Uterus (tissue), 3 donors: ENCODE measurements at regions not wholly inside any gene's neighbourhood (a gene's known extent, or its start where the extent isn't known, plus 50 kb on each side); places are given as distances from the start of the nearest gene placed in this dataset.

Experiments used
- DNase-seq, 2 donors: peaks; one replicate each; pipeline ENCODE4 v3.0.0-alpha.2; 2019 to 2020
- H3K27ac ChIP-seq, 2 donors: fragments of 200-600 bp; sonication (generic); 1 replicate in 1 of 2; 2 replicates in 1 of 2; pipeline ENCODE4 v1.5.1; 2016 to 2018
- H3K27me3 ChIP-seq, 2 donors: fragments of 200-600 bp; sonication (generic); one replicate each; pipeline ENCODE4 v1.5.1; 2018 to 2019; ENCODE audit warnings: control low read depth in 1 of 2
- H3K36me3 ChIP-seq, 2 donors: fragments of 200-600 bp; sonication (generic); one replicate each; pipeline ENCODE4 v1.5.1; 2019; ENCODE audit warnings: control low read depth in 1 of 2
- H3K4me1 ChIP-seq, 2 donors: fragments of 200-600 bp; sonication (generic); one replicate each; pipeline ENCODE4 v1.5.1; 2018 to 2019; ENCODE audit warnings: control low read depth in 1 of 2
- H3K4me3 ChIP-seq, 2 donors: fragments of 200-600 bp; sonication (generic); 1 replicate in 1 of 2; 2 replicates in 1 of 2; pipeline ENCODE4 v1.5.1; 2018 to 2019; ENCODE audit warnings: mild to moderate bottlenecking in 1 of 2
- H3K9me3 ChIP-seq, 2 donors: fragments of 200-600 bp; sonication (generic); one replicate each; pipeline ENCODE4 v1.5.1; 2019; ENCODE audit warnings: control low read depth in 1 of 2
- CTCF ChIP-seq, 4 experiments: fragments of 200-600 bp in 2 of 4; fragments of 450-650 bp in 2 of 4; sonication (generic) in 2 of 4; IDR thresholded peaks; one replicate each; pipeline ENCODE4 v1.5.1; 2016 to 2019; ENCODE audit warnings: antibody characterized with exemption in 4 of 4, mild to moderate bottlenecking in 2 of 4, moderate library complexity in 1 of 4
- POLR2A ChIP-seq, 2 donors: fragments of 450-650 bp; IDR thresholded peaks; one replicate each; pipeline ENCODE4 v1.6.1; 2016; ENCODE audit warnings: antibody characterized with exemption in 2 of 2, mild to moderate bottlenecking in 1 of 2, moderate library complexity in 1 of 2
- intact Hi-C: fragments of 100-400 bp; cut with DNase I; formaldehyde crosslinking; loops from one replicate; pipeline ENCODE4 v1.15.1; 2023; ENCODE audit warnings: low total_unique reads
- donor health status: DM: yes; HTN: yes; CAD: no.

GRCh38 chr16:86850670-86851069 lies 272.3 kb downstream of the FOXL1 start:
- Histone ChIP-seq H3K36me3 (no peaks in the 10 kb centered on the region), H3K4me1 (no peaks in the 10 kb centered on the region), H3K27me3 (no peaks in the 10 kb centered on the region), H3K4me3 (no peak overlapping the region), H3K27ac (no peak overlapping the region), H3K9me3 (no peaks in the 10 kb centered on the region)
- DNase-seq, result no peak
- intact Hi-C loops, result no loop called here
- TF ChIP-seq CTCF (IDR thresholded peaks at IDR 0.05), result no peak

- no peak overlapping the region for H3K27ac ChIP-seq
- H3K27me3 ChIP-seq, result no peaks in the 10 kb centered on the region
- no peaks in the 10 kb centered on the region for H3K36me3 ChIP-seq
- H3K4me1 ChIP-seq, result no peaks in the 10 kb centered on the region
- no peak for DNase-seq
- intact Hi-C loops, result no loop called here
- no peak overlapping the region for H3K4me3 ChIP-seq
- no peaks in the 10 kb centered on the region for H3K9me3 ChIP-seq
- TF ChIP-seq CTCF (IDR thresholded peaks at IDR 0.05), result no peak
- TF ChIP-seq POLR2A (IDR thresholded peaks at IDR 0.05), result no peak
Observed at GRCh38 chr16:86852135-86852534, 273.8 kb downstream of the FOXL1 start.

- Histone ChIP-seq H3K9me3 (no peaks in the 10 kb centered on the region), H3K4me3 (no peak overlapping the region), H3K36me3 (no peaks in the 10 kb centered on the region), H3K27ac (no peak overlapping the region), H3K27me3 (no peaks in the 10 kb centered on the region), H3K4me1 (no peaks in the 10 kb centered on the region)
- TF ChIP-seq POLR2A (IDR thresholded peaks at IDR 0.05), result no peak
- TF ChIP-seq CTCF (IDR thresholded peaks at IDR 0.05), result no peak
- intact Hi-C loops, result no loop called here
- no peak for DNase-seq
Observed at GRCh38 chr16:86854058-86854621, 275.8 kb downstream of the FOXL1 start.

- intact Hi-C loops, result no loop called here
- H3K27ac ChIP-seq, result no peak overlapping the region
- no peaks in the 10 kb centered on the region for H3K36me3 ChIP-seq
- no peak overlapping the region for H3K4me3 ChIP-seq
- no peak for DNase-seq
- H3K27me3 ChIP-seq, result no peaks in the 10 kb centered on the region
- H3K9me3 ChIP-seq, result no peaks in the 10 kb centered on the region
- H3K4me1 ChIP-seq, result no peaks in the 10 kb centered on the region
- TF ChIP-seq CTCF (IDR thresholded peaks at IDR 0.05) (no peak), POLR2A (IDR thresholded peaks at IDR 0.05) (no peak)
Observed at GRCh38 chr16:86854626-86855294, 276.4 kb downstream of the FOXL1 start.

GRCh38 chr16:86856946-86857586 lies 278.7 kb downstream of the FOXL1 start:
- no peak overlapping the region for H3K27ac ChIP-seq
- TF ChIP-seq POLR2A (IDR thresholded peaks at IDR 0.05), result no peak
- TF ChIP-seq CTCF (IDR thresholded peaks at IDR 0.05), result no peak

More at GRCh38 chr16:86856946-86857586, 278.7 kb downstream of the FOXL1 start:
- Histone ChIP-seq H3K4me3 (no peak overlapping the region), H3K27me3 (no peaks in the 10 kb centered on the region), H3K36me3 (no peaks in the 10 kb centered on the region), H3K4me1 (no peaks in the 10 kb centered on the region), H3K9me3 (no peaks in the 10 kb centered on the region)
- intact Hi-C loops, result no loop called here
- DNase-seq, result no peak
